Fibroblast of mammary gland (primary cell): ENCODE measurements at regions not wholly inside any gene's neighbourhood (a gene's known extent, or its start where the extent isn't known, plus 50 kb on each side); places are given as distances from the start of the nearest gene placed in this dataset.

ENCODE experiments used
- DNase-seq: peaks from one replicate; pipeline ENCODE4 v3.0.0-alpha.2; 2010; ENCODE audit warnings: low read depth
- H3K4me3 ChIP-seq: 2 replicates; pipeline ENCODE4 v1.5.1; 2011; ENCODE audit warnings: low read depth, mild to moderate bottlenecking, low read length, moderate library complexity; ENCODE audit not compliant: control insufficient read depth
- TF ChIP-seq, protein P1 (sequence below): conservative IDR thresholded peaks from 2 replicates; pipeline ENCODE4 v1.5.1; 2011; ENCODE audit warnings: low read depth, low read length, inconsistent platforms; ENCODE audit not compliant: control insufficient read depth, insufficient read depth

DNA sequence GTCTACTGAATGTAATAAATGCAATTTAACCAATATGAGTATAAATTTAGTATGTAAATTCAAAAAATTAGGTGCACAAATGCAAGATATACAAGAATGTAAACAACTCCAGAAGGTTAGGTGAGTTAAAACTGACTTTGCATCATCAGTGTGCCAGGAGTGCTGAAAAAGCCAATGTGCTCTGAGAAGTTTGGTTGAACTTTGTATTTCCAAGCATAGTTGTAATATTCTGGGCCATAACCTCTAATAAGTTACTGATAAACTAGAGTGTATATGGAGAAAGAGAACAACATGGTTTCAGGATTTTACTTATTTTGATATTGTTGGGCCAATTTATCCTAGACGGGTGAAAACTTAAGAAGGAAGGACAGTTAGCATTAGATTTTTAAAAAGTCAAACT, 876.9 kb upstream of the GHITM start:
- DNase-seq, result no peak
- no peak overlapping the region for H3K4me3 ChIP-seq
- TF ChIP-seq, protein P1, sequence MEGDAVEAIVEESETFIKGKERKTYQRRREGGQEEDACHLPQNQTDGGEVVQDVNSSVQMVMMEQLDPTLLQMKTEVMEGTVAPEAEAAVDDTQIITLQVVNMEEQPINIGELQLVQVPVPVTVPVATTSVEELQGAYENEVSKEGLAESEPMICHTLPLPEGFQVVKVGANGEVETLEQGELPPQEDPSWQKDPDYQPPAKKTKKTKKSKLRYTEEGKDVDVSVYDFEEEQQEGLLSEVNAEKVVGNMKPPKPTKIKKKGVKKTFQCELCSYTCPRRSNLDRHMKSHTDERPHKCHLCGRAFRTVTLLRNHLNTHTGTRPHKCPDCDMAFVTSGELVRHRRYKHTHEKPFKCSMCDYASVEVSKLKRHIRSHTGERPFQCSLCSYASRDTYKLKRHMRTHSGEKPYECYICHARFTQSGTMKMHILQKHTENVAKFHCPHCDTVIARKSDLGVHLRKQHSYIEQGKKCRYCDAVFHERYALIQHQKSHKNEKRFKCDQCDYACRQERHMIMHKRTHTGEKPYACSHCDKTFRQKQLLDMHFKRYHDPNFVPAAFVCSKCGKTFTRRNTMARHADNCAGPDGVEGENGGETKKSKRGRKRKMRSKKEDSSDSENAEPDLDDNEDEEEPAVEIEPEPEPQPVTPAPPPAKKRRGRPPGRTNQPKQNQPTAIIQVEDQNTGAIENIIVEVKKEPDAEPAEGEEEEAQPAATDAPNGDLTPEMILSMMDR, result no peak

DNA sequence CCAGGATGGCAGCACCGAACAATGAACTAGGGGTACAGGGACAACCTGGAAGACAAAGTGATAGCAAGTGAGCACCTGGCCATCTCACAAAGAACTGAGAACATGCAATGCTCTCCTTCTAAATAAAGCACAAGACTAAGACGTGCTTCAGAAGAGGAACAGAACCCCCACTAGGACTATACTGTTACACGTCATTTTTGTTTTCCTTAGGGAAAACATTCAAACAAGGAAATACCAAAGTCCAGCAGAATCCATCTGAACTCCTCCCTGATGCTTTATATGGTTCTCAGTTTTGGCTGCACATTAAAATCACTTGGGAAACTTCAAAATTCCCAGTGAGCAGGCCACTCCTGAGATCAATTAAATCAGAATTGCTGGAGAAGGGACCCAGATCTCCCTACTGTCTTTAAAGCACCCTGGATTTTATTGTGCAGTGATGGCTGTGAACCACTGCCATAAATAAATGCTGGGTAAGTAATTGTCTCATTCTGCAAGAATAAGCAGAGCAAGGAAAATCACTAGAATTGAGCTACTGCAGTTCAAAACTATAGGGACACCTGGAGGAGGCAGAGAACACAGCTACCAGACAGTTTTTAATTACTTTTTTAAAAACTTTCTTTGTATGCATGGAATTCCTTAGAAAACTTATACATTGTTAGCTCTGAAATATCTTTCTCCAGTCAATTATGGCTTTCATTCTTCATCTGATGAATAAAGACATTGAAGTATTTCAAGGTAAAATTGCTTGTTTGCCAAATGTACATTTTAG, 866.5 kb upstream of the GHITM start:
- no peak for DNase-seq
- TF ChIP-seq, protein P1, result no peak

GRCh38 chr10:83274088-83274487, 865.2 kb upstream of the GHITM start:
- TF ChIP-seq, protein P1, result no peak
- H3K4me3 ChIP-seq, result no peak overlapping the region
- no peak for DNase-seq

More for the DNA sequence above, 866.5 kb upstream of the GHITM start:
- no peak overlapping the region for H3K4me3 ChIP-seq

DNA sequence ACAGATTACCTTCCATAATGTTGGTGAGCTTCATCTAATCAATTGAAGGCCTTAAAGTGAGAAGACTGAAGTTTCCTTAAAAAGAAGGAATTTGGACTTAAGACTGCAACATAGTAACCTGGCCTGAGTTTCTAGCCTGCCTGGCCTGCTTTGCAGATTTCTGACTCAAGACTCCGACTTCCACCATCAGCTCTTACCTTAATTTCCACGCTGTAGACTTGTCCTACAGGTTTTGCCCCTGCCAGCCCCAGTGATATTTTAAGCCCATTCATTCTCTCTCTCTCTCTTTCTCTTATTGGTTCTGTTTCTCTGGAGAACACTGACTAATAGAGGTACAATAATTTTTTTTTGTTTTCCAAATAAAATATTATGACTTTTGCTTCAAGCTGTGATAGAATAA, 862.3 kb upstream of the GHITM start:
- TF ChIP-seq, protein P1, result no peak
- no peak for DNase-seq
- H3K4me3 ChIP-seq, result no peak overlapping the region

DNA sequence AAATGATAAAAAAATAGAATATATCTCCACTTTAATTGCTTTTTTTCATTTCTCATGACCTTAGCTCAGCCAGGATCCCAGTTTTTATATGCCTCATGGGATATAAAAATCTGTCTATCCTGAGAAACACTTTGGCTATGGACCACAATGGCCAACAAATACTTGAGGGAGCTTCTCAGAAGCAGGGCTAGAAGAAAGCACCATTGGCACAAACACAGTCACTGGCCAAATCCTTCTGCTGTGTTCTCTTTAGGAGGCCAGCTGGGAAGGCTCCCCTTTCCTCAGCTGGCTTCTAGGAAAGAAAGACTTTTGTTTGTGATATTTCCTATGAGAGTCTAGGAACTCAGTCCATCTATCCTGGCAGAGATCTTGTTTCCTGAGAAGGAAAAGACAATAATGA, 856.2 kb upstream of the GHITM start:
- TF ChIP-seq, protein P1, result no peak
- no peak for DNase-seq
- H3K4me3 ChIP-seq, result no peak overlapping the region

GRCh38 chr10:83287374-83287773, 851.9 kb upstream of the GHITM start:
- no peak for DNase-seq
- TF ChIP-seq, protein P1, result no peak
- H3K4me3 ChIP-seq, result no peak overlapping the region
